ENCODE measurements at regions not wholly inside any gene's neighbourhood (a gene's known extent, or its start where the extent isn't known, plus 50 kb on each side); places are given as distances from the start of the nearest gene placed in this dataset.

- TF ChIP-seq CTCF (IDR thresholded peaks at IDR 0.05; ENCODE audit: insufficient read depth, low read depth, low read length) (no peak), EZH2 (IDR thresholded peaks at IDR 0.05; ENCODE audit: insufficient read depth, low read length) (no peak)
These were observed 1364.3 kb downstream of the EFNA5 start for GRCh38 chr5:106306313-106307028.

Measured in astrocyte (in vitro differentiated cells and primary cell).